ENCODE measurements at regions not wholly inside any gene's neighbourhood (a gene's known extent, or its start where the extent isn't known, plus 50 kb on each side); places are given as distances from the start of the nearest gene placed in this dataset.
"Not testable (repeated sequence)": the region's sequence is repeated elsewhere in the genome, so short reads cannot be mapped to it uniquely, and the experiment has no call there.

DNA sequence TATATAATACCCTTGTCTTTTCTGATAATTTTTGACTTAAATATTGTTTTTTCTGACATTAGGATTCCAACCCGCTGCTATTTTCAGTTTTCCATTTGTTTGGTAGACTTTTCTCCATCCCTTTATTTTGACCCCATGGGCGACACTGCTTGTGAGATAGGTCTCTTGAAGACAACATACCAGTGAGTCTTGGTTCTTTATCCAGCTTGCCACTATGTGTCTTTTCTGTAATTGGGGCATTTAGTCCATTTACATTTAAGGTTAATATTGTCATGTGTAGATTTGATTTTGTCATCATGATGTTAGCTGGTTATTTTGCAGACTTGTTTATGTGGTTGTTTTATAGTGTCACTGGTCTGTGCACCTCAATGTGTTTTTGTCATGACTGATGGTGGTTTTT is 67.7 kb upstream of the IRAK1BP1 start:
- no peak for DNase-seq
- H3K4me3 Mint-ChIP-seq = no peak overlapping the region
- H3K27ac Mint-ChIP-seq = no peak overlapping the region
- no peaks in the 10 kb centered on the region for H3K36me3 Mint-ChIP-seq (ENCODE audit: low read depth)
- H3K9me3 Mint-ChIP-seq = peaks cover 55% of the 10 kb centered on the region
- peaks cover 9% of the 10 kb centered on the region for H3K27me3 Mint-ChIP-seq (ENCODE audit: low read depth, poor library complexity)
- no peaks in the 10 kb centered on the region for H3K4me1 Mint-ChIP-seq
- TF ChIP-seq, protein P1, sequence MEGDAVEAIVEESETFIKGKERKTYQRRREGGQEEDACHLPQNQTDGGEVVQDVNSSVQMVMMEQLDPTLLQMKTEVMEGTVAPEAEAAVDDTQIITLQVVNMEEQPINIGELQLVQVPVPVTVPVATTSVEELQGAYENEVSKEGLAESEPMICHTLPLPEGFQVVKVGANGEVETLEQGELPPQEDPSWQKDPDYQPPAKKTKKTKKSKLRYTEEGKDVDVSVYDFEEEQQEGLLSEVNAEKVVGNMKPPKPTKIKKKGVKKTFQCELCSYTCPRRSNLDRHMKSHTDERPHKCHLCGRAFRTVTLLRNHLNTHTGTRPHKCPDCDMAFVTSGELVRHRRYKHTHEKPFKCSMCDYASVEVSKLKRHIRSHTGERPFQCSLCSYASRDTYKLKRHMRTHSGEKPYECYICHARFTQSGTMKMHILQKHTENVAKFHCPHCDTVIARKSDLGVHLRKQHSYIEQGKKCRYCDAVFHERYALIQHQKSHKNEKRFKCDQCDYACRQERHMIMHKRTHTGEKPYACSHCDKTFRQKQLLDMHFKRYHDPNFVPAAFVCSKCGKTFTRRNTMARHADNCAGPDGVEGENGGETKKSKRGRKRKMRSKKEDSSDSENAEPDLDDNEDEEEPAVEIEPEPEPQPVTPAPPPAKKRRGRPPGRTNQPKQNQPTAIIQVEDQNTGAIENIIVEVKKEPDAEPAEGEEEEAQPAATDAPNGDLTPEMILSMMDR (IDR thresholded peaks at IDR 0.05) = no peak

DNA sequence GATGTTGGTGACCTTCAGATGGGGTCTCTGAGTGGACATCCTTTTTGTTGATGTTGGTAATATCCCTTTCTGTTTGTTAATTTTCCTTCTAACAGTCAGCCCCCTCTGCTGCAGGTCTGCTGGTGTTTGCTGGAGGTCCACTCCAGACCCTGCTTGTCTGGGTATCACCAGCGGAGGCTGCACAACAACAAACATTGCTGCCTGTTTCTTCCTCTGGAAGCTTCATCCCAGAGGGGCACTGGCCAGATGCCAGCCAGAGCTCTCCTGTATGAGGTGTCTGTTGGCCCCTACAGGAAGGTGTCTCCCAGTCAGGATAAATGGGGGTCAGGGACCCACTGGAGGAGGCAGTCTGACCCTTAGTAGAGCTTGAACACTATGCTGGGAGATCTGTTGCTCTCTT is 60.6 kb upstream of the IRAK1BP1 start:
- not testable (repeated sequence) for H3K4me3 Mint-ChIP-seq; H3K36me3 Mint-ChIP-seq (ENCODE audit: low read depth); H3K27me3 Mint-ChIP-seq (ENCODE audit: low read depth, poor library complexity); H3K27ac Mint-ChIP-seq; DNase-seq; H3K4me1 Mint-ChIP-seq
- H3K9me3 Mint-ChIP-seq = peaks cover 37% of the 10 kb centered on the region

DNA sequence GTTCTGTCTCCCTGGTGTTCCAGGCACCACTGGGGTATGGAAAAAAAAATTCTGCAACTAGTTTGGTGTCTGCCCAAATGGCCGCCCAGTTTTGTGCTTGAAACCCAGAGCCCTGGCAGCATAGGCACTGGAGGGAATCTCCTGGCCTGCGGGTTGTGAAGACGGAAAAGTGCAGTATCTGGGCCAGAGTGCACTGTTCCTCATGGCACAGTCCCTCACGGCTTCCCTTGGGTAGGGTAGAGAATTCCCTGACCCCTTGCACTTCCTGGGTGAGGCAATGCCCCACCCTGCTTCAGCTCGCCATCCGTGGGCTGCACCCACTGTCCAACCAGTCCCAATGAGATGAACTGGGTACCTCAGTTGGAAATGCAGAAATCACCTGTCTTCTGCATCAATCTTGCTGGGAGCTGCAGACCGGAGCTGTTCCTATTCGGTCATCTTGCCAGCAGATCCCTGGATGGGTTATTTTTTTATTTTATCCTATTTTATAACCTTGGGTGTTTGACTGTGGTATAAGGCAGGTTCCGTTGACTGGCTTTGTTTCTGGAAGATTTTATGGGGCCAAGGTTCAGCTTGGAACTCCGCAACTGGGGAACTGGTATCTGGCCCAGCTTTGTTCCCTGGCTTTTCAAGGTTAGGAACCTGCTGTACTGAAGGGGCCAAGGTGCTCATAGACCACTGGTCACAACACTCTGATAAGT is 59.5 kb upstream of the IRAK1BP1 start:
- not testable (repeated sequence) for H3K4me1 Mint-ChIP-seq; H3K27me3 Mint-ChIP-seq (ENCODE audit: low read depth, poor library complexity); DNase-seq; H3K4me3 Mint-ChIP-seq; H3K36me3 Mint-ChIP-seq (ENCODE audit: low read depth); H3K27ac Mint-ChIP-seq
- peaks cover 34% of the 10 kb centered on the region for H3K9me3 Mint-ChIP-seq

DNA sequence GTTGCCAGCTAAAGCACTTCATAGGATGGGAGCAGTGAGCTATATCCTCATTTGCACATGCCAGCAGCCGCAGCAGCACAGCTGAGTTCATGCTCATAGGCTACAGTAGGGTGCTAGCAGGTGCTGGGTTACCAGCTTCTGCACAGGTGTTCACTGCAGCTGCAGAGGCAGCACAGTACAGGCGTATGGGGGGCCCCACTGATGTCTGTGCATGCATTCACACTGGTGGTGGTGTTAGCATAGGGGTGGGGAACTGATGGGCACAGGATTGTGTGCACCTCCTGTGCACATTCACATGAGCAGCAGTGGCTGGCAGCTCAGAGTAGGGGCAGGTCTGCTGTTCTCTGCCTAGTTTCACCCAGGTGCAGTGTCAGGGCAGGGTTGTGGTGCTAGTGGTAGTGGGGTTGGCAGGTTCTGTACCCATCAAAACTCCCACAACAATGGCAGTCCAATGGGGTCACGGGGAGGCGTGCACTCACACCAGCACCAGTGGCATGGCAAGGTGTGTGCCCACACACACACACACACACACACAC is 58.9 kb upstream of the IRAK1BP1 start:
- DNase-seq = no peak
- H3K4me3 Mint-ChIP-seq = no peak overlapping the region
- H3K27me3 Mint-ChIP-seq (ENCODE audit: low read depth, poor library complexity) = no peaks in the 10 kb centered on the region
- H3K27ac Mint-ChIP-seq = no peak overlapping the region
- H3K36me3 Mint-ChIP-seq (ENCODE audit: low read depth) = no peaks in the 10 kb centered on the region
- peaks cover 28% of the 10 kb centered on the region for H3K9me3 Mint-ChIP-seq
- TF ChIP-seq, protein P1 (IDR thresholded peaks at IDR 0.05) = no peak
- no peaks in the 10 kb centered on the region for H3K4me1 Mint-ChIP-seq

DNA sequence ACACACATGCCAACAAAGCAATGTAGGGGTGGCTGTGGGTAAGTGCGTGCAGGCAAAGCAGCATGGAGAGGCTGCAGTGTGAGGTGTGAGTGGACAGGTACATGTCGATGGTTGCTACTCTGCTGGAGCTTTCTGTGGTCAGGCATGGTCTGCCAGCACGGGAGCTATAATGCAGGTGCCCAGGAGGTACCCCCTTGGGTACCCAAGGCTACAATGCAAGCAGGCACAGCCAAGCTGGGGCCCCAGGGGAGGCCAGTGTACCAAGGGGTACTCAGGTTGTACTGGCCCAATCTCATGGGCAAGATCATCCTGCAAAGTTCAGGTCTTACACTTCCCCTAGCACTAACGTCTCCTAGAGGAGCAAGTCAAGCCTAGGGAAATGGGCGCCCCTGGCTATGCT is 58.4 kb upstream of the IRAK1BP1 start:
- Mint-ChIP-seq H3K27me3 (ENCODE audit: low read depth, poor library complexity) (no peaks in the 10 kb centered on the region), H3K4me3 (no peak overlapping the region), H3K9me3 (peaks cover 23% of the 10 kb centered on the region), H3K27ac (no peak overlapping the region), H3K4me1 (no peaks in the 10 kb centered on the region), H3K36me3 (ENCODE audit: low read depth) (no peaks in the 10 kb centered on the region)
- no peak for DNase-seq
- TF ChIP-seq, protein P1 (IDR thresholded peaks at IDR 0.05) = no peak

DNA sequence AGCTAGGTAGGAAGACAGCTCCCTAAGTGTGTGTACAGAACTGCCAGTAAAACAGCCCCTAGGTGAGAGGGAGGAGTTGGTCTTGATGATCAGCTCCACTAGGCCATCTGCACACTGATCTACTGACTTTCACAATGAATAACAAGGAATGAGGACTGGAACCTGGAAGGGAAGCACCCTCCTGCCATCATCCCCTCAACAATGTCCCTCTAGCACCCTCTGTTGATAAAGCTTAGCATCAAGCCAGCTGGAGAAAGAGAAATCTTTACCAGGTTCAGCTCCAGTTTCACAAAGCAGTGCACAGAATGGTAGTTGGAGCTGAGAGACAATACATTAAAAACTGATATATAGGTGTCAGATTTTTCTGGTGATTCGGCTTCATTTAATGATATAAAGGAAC is 57.2 kb upstream of the IRAK1BP1 start:
- no peaks in the 10 kb centered on the region for H3K36me3 Mint-ChIP-seq (ENCODE audit: low read depth)

More for the DNA sequence above, 57.2 kb upstream of the IRAK1BP1 start:
- Mint-ChIP-seq H3K4me1 (no peaks in the 10 kb centered on the region), H3K4me3 (no peak overlapping the region), H3K27me3 (ENCODE audit: low read depth, poor library complexity) (no peaks in the 10 kb centered on the region), H3K27ac (no peak overlapping the region), H3K9me3 (peaks cover 16% of the 10 kb centered on the region)
- peak; percentile 19 for DNase-seq
- TF ChIP-seq, protein P1 (IDR thresholded peaks at IDR 0.05) = peak; percentile 44
